ENCODE measurements at regions not wholly inside any gene's neighbourhood (a gene's known extent, or its start where the extent isn't known, plus 50 kb on each side); places are given as distances from the start of the nearest gene placed in this dataset.
A peak's percentile ranks its signal among the peaks of the same experiment; 100 is the strongest.

- 91% methylated on average over 4 of the region's 4 CpGs for WGBS
- no peaks in the 10 kb centered on the region for H3K4me1 ChIP-seq
- TF ChIP-seq EP300 (IDR thresholded peaks at IDR 0.05) = no peak
- TF ChIP-seq CTCF (IDR thresholded peaks at IDR 0.05) = no peak
- no peak for TF ChIP-seq POLR2AphosphoS5 (IDR thresholded peaks at IDR 0.05)
- no peak for TF ChIP-seq POLR2A (IDR thresholded peaks at IDR 0.05; ENCODE audit: low read depth)
- H3K4me3 ChIP-seq = no peak overlapping the region
- no peak overlapping the region for H3K27ac ChIP-seq (replicated peaks in 1 of 4)
- peaks cover 0 to 14% (median 0%) of the 10 kb centered on the region in 4 donors for H3K27me3 ChIP-seq
- no peaks in the 10 kb centered on the region for H3K9me3 ChIP-seq
- intact Hi-C loops (cut with DNase I) = no loop called here
- H3K36me3 ChIP-seq = no peaks in the 10 kb centered on the region
- DNase-seq (ENCODE audit: extremely low spot score) = peak; percentile 90
Measured at GRCh38 chr15:29430124-29430523, 160.5 kb upstream of the NSMCE3 start.

DNA sequence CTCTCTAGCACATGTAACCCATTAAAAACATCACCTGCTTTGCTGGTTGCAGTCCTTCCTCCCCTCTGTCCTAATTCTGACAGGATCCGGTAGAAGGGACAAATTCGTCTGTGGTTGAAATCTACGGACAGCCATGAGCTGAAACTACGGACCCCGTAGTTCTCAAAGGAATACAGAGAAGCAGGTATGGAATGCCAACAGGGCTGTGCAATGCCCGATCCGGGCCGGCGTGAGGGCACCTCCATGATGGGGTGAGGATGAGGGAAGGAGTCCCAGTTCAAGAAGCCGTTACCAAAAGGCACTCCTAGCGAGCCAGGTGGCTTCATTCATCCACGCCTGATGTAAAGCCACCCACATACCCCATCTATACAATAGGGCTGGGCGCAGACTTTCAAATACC, 160.0 kb upstream of the NSMCE3 start:
- TF ChIP-seq EP300 (IDR thresholded peaks at IDR 0.05) = no peak
- H3K27ac ChIP-seq (replicated peaks in 1 of 4) = no peak overlapping the region
- 87% methylated on average over 13 of the region's 13 CpGs for WGBS
- intact Hi-C loops (cut with DNase I) = no loop called here
- H3K9me3 ChIP-seq = no peaks in the 10 kb centered on the region
- no peak overlapping the region for H3K4me3 ChIP-seq
- H3K36me3 ChIP-seq = no peaks in the 10 kb centered on the region
- no peaks in the 10 kb centered on the region for H3K4me1 ChIP-seq
- DNase-seq (ENCODE audit: extremely low spot score) = peak; percentile 64
- H3K27me3 ChIP-seq = peaks cover 0 to 14% (median 0%) of the 10 kb centered on the region in 4 donors

DNA sequence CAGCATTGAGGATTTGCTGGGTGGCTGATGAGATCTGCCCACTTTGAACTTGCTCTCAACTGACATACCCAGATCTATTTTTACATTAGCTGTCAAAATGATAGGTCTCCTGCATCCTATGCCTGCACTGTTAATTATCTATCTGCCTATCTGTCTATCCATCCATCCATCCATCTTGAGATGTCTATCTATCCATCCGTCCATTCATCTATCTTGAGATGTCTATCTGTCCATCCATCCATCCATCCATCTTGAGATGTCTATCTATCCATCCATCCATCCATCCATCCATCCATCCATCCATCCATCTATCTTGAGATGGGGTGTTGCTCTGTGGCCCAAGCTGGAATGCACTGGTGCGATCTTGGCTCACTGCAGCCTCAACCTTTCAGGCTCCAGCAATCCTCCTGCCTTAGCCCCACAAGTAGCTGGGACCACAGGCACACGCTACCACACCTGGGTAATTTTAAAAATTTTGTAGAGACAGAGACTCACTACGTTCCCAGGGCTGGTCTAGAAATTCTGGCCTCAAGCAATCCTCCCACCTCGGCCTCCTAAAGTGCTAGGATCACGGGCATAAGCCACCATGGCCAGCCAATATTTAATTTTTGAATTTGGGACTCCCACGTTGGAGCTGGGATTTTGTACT, 159.4 kb upstream of the NSMCE3 start:
- no peak overlapping the region for H3K4me3 ChIP-seq
- no peak for TF ChIP-seq POLR2A (IDR thresholded peaks at IDR 0.05; ENCODE audit: low read depth)
- no peak for TF ChIP-seq EP300 (IDR thresholded peaks at IDR 0.05)
- no peak for TF ChIP-seq POLR2AphosphoS5 (IDR thresholded peaks at IDR 0.05)
- no peak for TF ChIP-seq CTCF (IDR thresholded peaks at IDR 0.05)
- H3K9me3 ChIP-seq = no peaks in the 10 kb centered on the region
- no peaks in the 10 kb centered on the region for H3K4me1 ChIP-seq
- no peaks in the 10 kb centered on the region for H3K36me3 ChIP-seq
- intact Hi-C loops (cut with DNase I) = no loop called here
- WGBS = 88% methylated on average over 7 of the region's 7 CpGs
- no peak overlapping the region for H3K27ac ChIP-seq (replicated peaks in 1 of 4)
- peaks cover 0 to 14% (median 0%) of the 10 kb centered on the region in 4 donors for H3K27me3 ChIP-seq
- peak; percentile 47 for DNase-seq (ENCODE audit: extremely low spot score)

DNA sequence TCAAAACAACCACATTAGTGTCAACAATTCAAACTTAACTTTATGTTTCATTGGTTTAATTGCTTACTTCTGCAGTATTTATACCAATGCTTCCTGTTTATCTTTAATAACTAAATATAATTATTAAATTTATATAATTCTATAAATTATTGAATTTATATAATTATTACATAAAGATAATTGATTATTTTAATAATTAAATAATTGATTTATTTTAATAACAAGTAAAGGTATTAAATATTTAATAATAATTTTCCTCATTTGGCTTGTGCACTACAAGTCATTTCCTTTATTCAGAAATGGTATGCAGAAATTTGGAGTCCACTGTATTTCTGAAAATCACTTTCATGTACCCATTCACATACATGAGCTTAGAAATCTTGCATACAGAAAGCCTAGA, 156.2 kb upstream of the NSMCE3 start:
- intact Hi-C loops (cut with DNase I) = no loop called here
- H3K9me3 ChIP-seq = no peaks in the 10 kb centered on the region
- H3K36me3 ChIP-seq = no peaks in the 10 kb centered on the region
- no peak overlapping the region for H3K27ac ChIP-seq (replicated peaks in 1 of 4)
- TF ChIP-seq EP300 (IDR thresholded peaks at IDR 0.05) = no peak
- TF ChIP-seq CTCF (IDR thresholded peaks at IDR 0.05) = no peak
- no peak for TF ChIP-seq POLR2A (IDR thresholded peaks at IDR 0.05; ENCODE audit: low read depth)
- TF ChIP-seq POLR2AphosphoS5 (IDR thresholded peaks at IDR 0.05) = no peak
- peaks cover 0 to 2% (median 0%) of the 10 kb centered on the region in 4 donors for H3K27me3 ChIP-seq
- H3K4me3 ChIP-seq = no peak overlapping the region
- no peak for DNase-seq (ENCODE audit: extremely low spot score)
- H3K4me1 ChIP-seq = no peaks in the 10 kb centered on the region

DNA sequence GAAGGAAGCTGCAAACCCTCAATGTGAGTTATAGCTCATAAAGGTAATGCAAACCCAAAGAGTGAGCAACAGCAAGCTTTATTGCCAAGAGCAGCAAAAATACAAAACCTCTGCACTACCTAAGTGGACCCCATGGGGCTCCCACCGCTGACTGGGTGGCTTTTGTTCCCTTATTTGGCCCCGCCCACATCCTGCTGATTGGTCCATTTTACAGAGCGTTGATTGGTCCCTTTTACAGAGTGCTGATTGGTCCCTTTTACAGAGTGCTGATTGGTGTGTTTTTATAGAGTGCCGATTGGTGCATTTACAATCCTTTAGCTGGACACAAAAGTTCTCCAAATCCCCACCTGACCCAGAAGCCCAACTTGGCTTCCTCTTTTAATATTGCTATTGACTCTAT, 154.5 kb upstream of the NSMCE3 start:
- Histone ChIP-seq H3K4me1 (no peaks in the 10 kb centered on the region), H3K4me3 (no peak overlapping the region), H3K27ac (replicated peaks in 1 of 4) (no peak overlapping the region), H3K36me3 (no peaks in the 10 kb centered on the region), H3K27me3 (no peaks in the 10 kb centered on the region), H3K9me3 (no peaks in the 10 kb centered on the region)
- DNase-seq (ENCODE audit: extremely low spot score) = peak; percentile 80
- intact Hi-C loops (cut with DNase I) = no loop called here
- TF ChIP-seq CTCF (IDR thresholded peaks at IDR 0.05) (no peak), EP300 (IDR thresholded peaks at IDR 0.05) (no peak), POLR2A (IDR thresholded peaks at IDR 0.05; ENCODE audit: low read depth) (no peak), POLR2AphosphoS5 (IDR thresholded peaks at IDR 0.05) (no peak)
- 90% methylated on average over 4 of the region's 4 CpGs for whole genome bisulfite sequencing
